Transverse colon (tissue), 3 donors: ENCODE measurements at regions not wholly inside any gene's neighbourhood (a gene's known extent, or its start where the extent isn't known, plus 50 kb on each side); places are given as distances from the start of the nearest gene placed in this dataset.

Experiments
- CTCF ChIP-seq, 5 experiments: fragments of 200-600 bp in 3 of 5; fragments of 450-650 bp in 2 of 5; sonication (generic) in 3 of 5; IDR thresholded peaks; 1 replicate in 2 of 5; 2 replicates in 3 of 5; pipeline ENCODE4 v1.5.1; 2016 to 2017; ENCODE audit warnings: antibody characterized with exemption in 5 of 5, inconsistent platforms in 3 of 5, mild to moderate bottlenecking in 2 of 5, moderate library complexity in 1 of 5
- EP300 ChIP-seq: sonication (generic); formaldehyde crosslinking; IDR thresholded peaks from one replicate; pipeline ENCODE4 v1.6.1; 2017; ENCODE audit warnings: antibody characterized with exemption, low read depth
- POLR2A ChIP-seq: fragments of 450-650 bp; IDR thresholded peaks from one replicate; pipeline ENCODE4 v1.6.1; 2016; ENCODE audit warnings: antibody characterized with exemption, mild to moderate bottlenecking, moderate library complexity

GRCh38 chr6:79372757-79373156 lies 138.3 kb upstream of the HMGN3 start:
- TF ChIP-seq EP300: no peak
- TF ChIP-seq CTCF (IDR thresholded peaks at IDR 0.05): no peak
- no peak for TF ChIP-seq POLR2A
